ENCODE measurements at regions not wholly inside any gene's neighbourhood (a gene's known extent, or its start where the extent isn't known, plus 50 kb on each side); places are given as distances from the start of the nearest gene placed in this dataset.

- no peak for TF ChIP-seq POLR2A (IDR thresholded peaks at IDR 0.05; ENCODE audit: low read depth, low read length)
- TF ChIP-seq TAF1 (IDR thresholded peaks at IDR 0.05; ENCODE audit: low read depth, low read length), result no peak
- TF ChIP-seq POU2F2 (IDR thresholded peaks at IDR 0.05; ENCODE audit: low read depth, low read length), result no peak
Measured at GRCh38 chr10:36224431-36224985, 582.4 kb upstream of the FZD8 start.

Measured in GM12891 (cell line).